IPS DF 6.9 (cell line): ENCODE measurements at regions not wholly inside any gene's neighbourhood (a gene's known extent, or its start where the extent isn't known, plus 50 kb on each side); places are given as distances from the start of the nearest gene placed in this dataset.

ENCODE experiments used
- DNase-seq: peaks from one replicate; pipeline ENCODE4 v3.0.0-alpha.2; 2013; ENCODE audit warnings: low read depth, low spot score
- H3K27ac ChIP-seq: one replicate; pipeline ENCODE4 v1.5.1; 2013; ENCODE audit warnings: low read length, control low read depth
- H3K27me3 ChIP-seq: 2 replicates; pipeline ENCODE4 v1.6.1; 2013; ENCODE audit warnings: mild to moderate bottlenecking, low read length; ENCODE audit not compliant: control insufficient read depth, insufficient read depth
- H3K36me3 ChIP-seq: 2 replicates; pipeline ENCODE4 v1.6.1; 2013; ENCODE audit warnings: low read length; ENCODE audit not compliant: control insufficient read depth, insufficient read depth
- H3K4me1 ChIP-seq: 2 replicates; pipeline ENCODE4 v1.6.1; 2013; ENCODE audit warnings: low read length; ENCODE audit not compliant: control insufficient read depth, insufficient read depth
- H3K4me3 ChIP-seq: 2 replicates; pipeline ENCODE4 v1.5.1; 2013; ENCODE audit warnings: mild to moderate bottlenecking, low read length
- H3K9me3 ChIP-seq: 2 replicates; pipeline ENCODE4 v1.6.1; 2013; ENCODE audit warnings: low read length, inconsistent platforms; ENCODE audit not compliant: control insufficient read depth, insufficient read depth
- WGBS: extraction: QIAGEN DNeasy Blood & Tissue Kit; methylation state at CpG from one replicate; pipeline ENCODE4 v1.1.7; 2013; ENCODE audit warnings: mixed read lengths, missing lambda C conversion rate; ENCODE audit not compliant: insufficient read length, insufficient coverage; 5-methylcytosine and 5-hydroxymethylcytosine counted together

- no peaks in the 10 kb centered on the region for H3K27me3 ChIP-seq
- no CpG with 5 or more reads among the region's 8 CpGs for WGBS
- H3K4me1 ChIP-seq = peaks cover 2% of the 10 kb centered on the region; the same call in 1 of the 2 replicates
- no peaks in the 10 kb centered on the region for H3K9me3 ChIP-seq
- no peak overlapping the region for H3K27ac ChIP-seq
- no peaks in the 10 kb centered on the region for H3K36me3 ChIP-seq
- DNase-seq = no peak
- H3K4me3 ChIP-seq = no peak overlapping the region
Measured at GRCh38 chr13:30023196-30023895, 172.9 kb upstream of the UBL3 start.

GRCh38 chr13:30022796-30023195, 172.4 kb upstream of the UBL3 start:
- H3K4me3 ChIP-seq = no peak overlapping the region
- H3K36me3 ChIP-seq = no peaks in the 10 kb centered on the region
- WGBS = no CpG with 5 or more reads among the region's 2 CpGs
- no peak overlapping the region for H3K27ac ChIP-seq
- peaks cover 3% of the 10 kb centered on the region for H3K4me1 ChIP-seq
- no peaks in the 10 kb centered on the region for H3K9me3 ChIP-seq
- no peaks in the 10 kb centered on the region for H3K27me3 ChIP-seq
- DNase-seq = no peak

GRCh38 chr13:30022256-30022655, 171.8 kb upstream of the UBL3 start:
- Histone ChIP-seq H3K27ac (no peak overlapping the region), H3K4me3 (no peak overlapping the region; the same call in 1 of the 2 replicates), H3K9me3 (no peaks in the 10 kb centered on the region), H3K36me3 (no peaks in the 10 kb centered on the region), H3K4me1 (peaks cover 4% of the 10 kb centered on the region), H3K27me3 (no peaks in the 10 kb centered on the region)
- DNase-seq = no peak
- no CpG with 5 or more reads among the region's 10 CpGs for WGBS

GRCh38 chr13:30021611-30022010, 171.2 kb upstream of the UBL3 start:
- Histone ChIP-seq H3K36me3 (no peaks in the 10 kb centered on the region), H3K27ac (no peak overlapping the region), H3K4me3 (no peak overlapping the region), H3K4me1 (peaks cover 4% of the 10 kb centered on the region), H3K9me3 (no peaks in the 10 kb centered on the region), H3K27me3 (no peaks in the 10 kb centered on the region)
- no CpG with 5 or more reads among the region's 2 CpGs for WGBS
- no peak for DNase-seq

GRCh38 chr13:30020726-30021312, 170.4 kb upstream of the UBL3 start:
- H3K9me3 ChIP-seq = no peaks in the 10 kb centered on the region
- no peaks in the 10 kb centered on the region for H3K27me3 ChIP-seq
- no peak overlapping the region for H3K4me3 ChIP-seq
- H3K36me3 ChIP-seq = no peaks in the 10 kb centered on the region
- no peak overlapping the region for H3K27ac ChIP-seq
- peaks cover 4% of the 10 kb centered on the region for H3K4me1 ChIP-seq
- no peak for DNase-seq
- no CpG with 5 or more reads among the region's 4 CpGs for WGBS

GRCh38 chr13:30019648-30020626, 169.5 kb upstream of the UBL3 start:
- no peak for DNase-seq
- Histone ChIP-seq H3K4me1 (peaks cover 4% of the 10 kb centered on the region), H3K27ac (no peak overlapping the region), H3K27me3 (no peaks in the 10 kb centered on the region), H3K9me3 (no peaks in the 10 kb centered on the region), H3K4me3 (no peak overlapping the region), H3K36me3 (no peaks in the 10 kb centered on the region)
- WGBS = no CpG with 5 or more reads among the region's 15 CpGs

GRCh38 chr13:30017880-30018279, 167.5 kb upstream of the UBL3 start:
- Histone ChIP-seq H3K27ac (no peak overlapping the region), H3K27me3 (no peaks in the 10 kb centered on the region), H3K4me3 (no peak overlapping the region), H3K9me3 (no peaks in the 10 kb centered on the region), H3K4me1 (peaks cover 4% of the 10 kb centered on the region), H3K36me3 (no peaks in the 10 kb centered on the region)
- no peak for DNase-seq
- WGBS = no CpG with 5 or more reads among the region's 4 CpGs

GRCh38 chr13:30016398-30016797, 166.0 kb upstream of the UBL3 start:
- Histone ChIP-seq H3K27me3 (no peaks in the 10 kb centered on the region), H3K4me3 (no peak overlapping the region), H3K36me3 (no peaks in the 10 kb centered on the region), H3K27ac (no peak overlapping the region), H3K4me1 (peaks cover 4% of the 10 kb centered on the region), H3K9me3 (no peaks in the 10 kb centered on the region)
- no CpG with 5 or more reads among the region's 5 CpGs for WGBS
- DNase-seq = no peak

GRCh38 chr13:30009411-30009810, 159.0 kb upstream of the UBL3 start:
- Histone ChIP-seq H3K36me3 (no peaks in the 10 kb centered on the region), H3K9me3 (no peaks in the 10 kb centered on the region), H3K4me3 (no peak overlapping the region), H3K4me1 (no peaks in the 10 kb centered on the region), H3K27me3 (no peaks in the 10 kb centered on the region), H3K27ac (no peak overlapping the region)
- WGBS = no CpG with 5 or more reads among the region's 1 CpG
- no peak for DNase-seq

- Histone ChIP-seq H3K9me3 (no peaks in the 10 kb centered on the region), H3K4me3 (no peak overlapping the region), H3K27ac (no peak overlapping the region), H3K27me3 (no peaks in the 10 kb centered on the region), H3K36me3 (no peaks in the 10 kb centered on the region), H3K4me1 (no peaks in the 10 kb centered on the region)
- no peak for DNase-seq
- WGBS = no CpG with 5 or more reads among the region's 1 CpG
Measured at GRCh38 chr13:30006246-30006645, 155.8 kb upstream of the UBL3 start.
